Renal cortical epithelial cell (primary cell): ENCODE measurements at regions not wholly inside any gene's neighbourhood (a gene's known extent, or its start where the extent isn't known, plus 50 kb on each side); places are given as distances from the start of the nearest gene placed in this dataset.

Source experiments
- DNase-seq: peaks from one replicate; pipeline ENCODE4 v3.0.0-alpha.2; 2011; ENCODE audit warnings: low read depth

GRCh38 chr6:140045116-140045515 is 670.7 kb upstream of the CITED2 start:
- no peak for DNase-seq

- no peak for DNase-seq
Measured at GRCh38 chr6:140044626-140045025, 670.2 kb upstream of the CITED2 start.

- DNase-seq, result peak; percentile 73
Measured at GRCh38 chr6:140043762-140044378, 669.4 kb upstream of the CITED2 start.

GRCh38 chr6:140043357-140043756 is 668.9 kb upstream of the CITED2 start:
- DNase-seq, result peak; percentile 99

GRCh38 chr6:140041571-140042332 is 667.3 kb upstream of the CITED2 start:
- DNase-seq, result no peak

GRCh38 chr6:140041056-140041455 is 666.6 kb upstream of the CITED2 start:
- DNase-seq, result peak; percentile 16

DNA sequence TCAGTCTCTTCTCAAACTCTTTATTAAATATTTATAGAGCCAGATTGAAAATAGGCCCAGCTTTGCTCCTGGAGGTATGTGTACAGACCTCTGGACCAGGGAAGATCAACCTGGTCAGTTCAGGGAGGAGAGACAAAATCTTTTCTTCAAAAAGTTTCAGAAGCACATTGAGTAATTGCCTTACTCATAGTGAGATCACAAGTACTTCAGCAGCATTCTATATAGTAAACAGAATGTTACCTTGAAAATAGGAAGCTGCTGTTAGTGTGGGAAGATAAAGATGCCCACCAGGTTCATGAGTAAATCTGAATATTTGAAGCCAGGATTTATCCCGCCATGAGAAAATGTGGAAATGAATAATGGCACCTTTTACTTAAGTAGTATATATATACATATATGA is 665.9 kb upstream of the CITED2 start:
- peak; percentile 64 for DNase-seq

DNA sequence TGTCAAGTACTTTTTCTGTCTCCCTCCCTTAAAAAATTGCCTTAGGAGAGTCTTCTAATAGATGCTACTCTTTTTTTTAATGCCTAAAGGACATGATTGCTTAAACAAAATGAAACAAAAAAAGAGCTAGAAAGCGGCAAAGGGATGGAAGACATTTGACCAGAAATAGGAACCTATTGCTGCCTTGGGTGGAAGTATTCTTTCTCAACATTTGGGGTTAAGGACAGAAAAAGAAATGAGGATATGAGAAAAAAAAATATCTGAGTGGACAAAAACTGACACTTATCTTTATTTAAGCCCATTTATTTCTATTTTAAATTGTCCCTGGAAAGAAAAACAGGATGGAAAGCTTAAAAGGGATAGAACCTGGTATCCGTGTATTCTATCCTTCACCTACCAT is 664.9 kb upstream of the CITED2 start:
- DNase-seq, result no peak

- DNase-seq, result no peak
Measured at GRCh38 chr6:140036196-140036595, 661.7 kb upstream of the CITED2 start.

DNA sequence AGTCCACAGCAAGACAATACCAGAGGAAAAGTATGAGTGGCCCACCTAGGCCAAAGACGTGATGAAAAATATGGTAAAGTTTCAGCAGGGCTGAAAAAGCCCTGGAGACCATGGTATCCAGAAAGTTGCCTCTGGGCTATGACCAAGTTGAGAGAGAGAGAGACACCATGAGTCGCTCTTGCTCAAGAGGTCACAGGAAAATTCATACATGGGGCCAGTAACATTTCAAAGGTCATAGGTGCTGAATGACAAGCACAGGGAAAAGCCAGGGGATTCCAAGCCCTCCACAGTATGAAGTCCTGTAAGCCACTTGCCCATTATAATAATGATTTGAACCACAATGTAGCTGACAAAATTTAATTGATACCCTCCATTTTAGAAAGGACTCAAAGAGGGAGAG is 657.7 kb upstream of the CITED2 start:
- no peak for DNase-seq

GRCh38 chr6:140029551-140029950 is 655.1 kb upstream of the CITED2 start:
- no peak for DNase-seq

DNA sequence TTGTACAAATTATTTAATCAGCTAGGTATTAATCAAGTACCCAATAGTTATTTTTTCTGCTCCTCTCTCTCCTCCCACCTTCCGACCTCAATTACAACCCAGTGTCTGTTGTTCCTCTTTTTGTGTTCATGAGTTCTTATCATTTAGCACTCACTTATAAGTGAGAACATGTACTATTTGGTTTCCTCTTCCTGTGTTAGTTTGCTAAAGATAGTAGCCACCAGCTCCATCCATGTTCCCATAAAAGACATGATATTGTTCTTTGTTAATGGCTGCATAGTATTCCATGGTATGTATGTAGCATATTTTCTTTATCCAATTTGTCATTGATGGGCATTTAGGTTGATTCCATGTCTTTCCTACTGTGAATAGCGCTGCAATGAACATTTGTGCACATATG is 652.8 kb upstream of the CITED2 start:
- no peak for DNase-seq

DNA sequence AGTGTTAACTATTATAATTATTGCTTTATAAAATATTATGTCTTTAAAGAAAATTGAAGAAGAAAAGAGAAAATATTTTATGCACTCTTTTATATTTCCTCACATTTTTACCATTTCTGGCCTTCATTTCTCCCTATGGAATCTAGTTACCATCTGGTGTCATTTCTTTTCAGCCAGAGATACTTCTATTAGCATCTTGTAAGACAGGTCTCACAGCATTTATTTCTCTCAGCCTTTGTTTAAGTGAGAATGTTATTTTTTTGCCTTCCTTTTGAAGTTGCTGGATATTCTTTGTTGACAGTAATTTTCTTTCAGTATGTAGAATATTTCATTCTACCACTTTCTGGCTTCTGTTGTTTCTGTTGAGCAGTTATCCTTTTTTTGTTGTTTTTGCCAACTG is 652.1 kb upstream of the CITED2 start:
- DNase-seq, result no peak

DNA sequence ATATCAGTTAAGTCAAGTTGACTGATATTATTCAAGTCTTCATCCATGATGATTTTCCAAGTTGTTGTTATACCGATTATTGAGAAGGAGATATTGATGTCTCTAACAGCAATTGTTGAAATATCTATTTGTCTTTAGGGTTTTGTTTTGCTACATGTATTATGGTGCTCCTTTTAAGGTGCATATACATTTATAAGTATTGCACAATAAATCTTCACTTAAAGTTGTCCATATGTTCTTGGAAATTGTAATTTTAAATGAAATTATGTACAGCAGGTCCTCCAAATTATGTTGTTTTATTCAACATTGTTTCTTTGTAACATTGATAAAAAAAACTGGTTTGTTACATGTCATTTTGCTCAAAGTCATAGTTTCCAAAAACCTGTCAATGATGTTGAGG is 650.7 kb upstream of the CITED2 start:
- DNase-seq, result no peak

- DNase-seq, result no peak
Measured at GRCh38 chr6:140020207-140020791, 645.9 kb upstream of the CITED2 start.

- no peak for DNase-seq
Measured at GRCh38 chr6:140018588-140018987, 644.1 kb upstream of the CITED2 start.

- DNase-seq, result no peak
Measured at GRCh38 chr6:140017470-140017869, 643.0 kb upstream of the CITED2 start.

- no peak for DNase-seq
Measured at GRCh38 chr6:140012150-140012549, 637.7 kb upstream of the CITED2 start.

DNA sequence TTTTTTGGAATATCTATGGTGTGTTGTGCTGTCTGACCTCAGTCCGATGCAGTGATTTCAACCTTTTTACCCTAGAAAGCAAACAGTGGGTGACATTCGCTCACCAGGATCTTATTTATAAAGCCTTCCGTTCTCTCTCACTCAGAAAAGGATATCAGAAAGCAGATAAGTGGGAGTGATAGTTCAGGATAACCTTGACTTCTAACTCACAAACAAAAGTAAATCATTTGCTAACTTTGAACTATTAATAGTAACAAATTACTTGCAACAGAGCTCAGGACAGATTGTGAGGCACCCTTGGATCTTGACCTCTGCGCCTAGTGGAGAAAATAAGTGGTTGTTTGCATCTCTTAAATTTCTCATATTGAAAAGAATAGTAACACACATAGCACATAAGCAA is 637.1 kb upstream of the CITED2 start:
- DNase-seq, result peak; percentile 53

DNA sequence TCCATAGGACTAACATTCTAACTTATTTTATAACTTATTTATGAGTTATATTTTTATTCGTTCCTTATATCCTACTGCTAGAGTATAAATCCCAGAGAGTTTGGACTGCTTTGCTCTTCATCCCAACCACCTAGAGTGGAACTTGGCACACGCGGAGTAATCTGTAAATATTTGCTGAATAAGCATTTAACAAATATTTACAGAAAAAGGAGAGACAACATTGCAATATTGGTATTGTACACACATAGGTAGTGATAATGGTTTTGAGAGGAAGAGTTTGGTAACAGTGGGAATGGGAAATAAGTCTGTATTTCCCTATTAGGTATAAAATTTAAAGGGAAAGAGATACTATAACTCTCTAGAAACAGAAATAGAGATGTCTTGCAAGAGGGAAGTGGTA is 634.8 kb upstream of the CITED2 start:
- no peak for DNase-seq

GRCh38 chr6:140007525-140007924 is 633.1 kb upstream of the CITED2 start:
- DNase-seq, result no peak

GRCh38 chr6:140003217-140003616 is 628.8 kb upstream of the CITED2 start:
- DNase-seq, result no peak

- no peak for DNase-seq
Measured at GRCh38 chr6:140002396-140003022, 628.1 kb upstream of the CITED2 start.
